Activated CD8-positive, alpha-beta memory T cell treated with anti-CD3 and anti-CD28 coated beads for 36 hours (primary cell): ENCODE measurements at regions not wholly inside any gene's neighbourhood (a gene's known extent, or its start where the extent isn't known, plus 50 kb on each side); places are given as distances from the start of the nearest gene placed in this dataset.

Source experiments
- CTCF ChIA-PET: fragments of 350-600 bp; sonication (Branson Sonifier 250); formaldehyde crosslinking; loops from one replicate; lab custom pipeline; 2021; ENCODE audit warnings: antibody characterized with exemption; lab: Charles Lee
- POLR2A ChIA-PET: fragments of 350-600 bp; sonication (Branson Sonifier 250); formaldehyde crosslinking; loops from one replicate; lab custom pipeline; 2021; ENCODE audit warnings: antibody characterized with exemption; lab: Charles Lee

GRCh38 chr5:120072068-120072761, 391.9 kb upstream of the PRR16 start:
- CTCF ChIA-PET = no interaction called here
- POLR2A ChIA-PET = no interaction called here

- CTCF ChIA-PET = no interaction called here
- POLR2A ChIA-PET = no interaction called here
Observed at GRCh38 chr5:120073722-120074121, 390.4 kb upstream of the PRR16 start.

- ChIA-PET CTCF (no interaction called here), POLR2A (no interaction called here)
Observed at GRCh38 chr5:120080781-120081180, 383.3 kb upstream of the PRR16 start.

- CTCF ChIA-PET = no interaction called here
- POLR2A ChIA-PET = no interaction called here
Observed at GRCh38 chr5:120082316-120083068, 381.6 kb upstream of the PRR16 start.

GRCh38 chr5:120083851-120084542, 380.1 kb upstream of the PRR16 start:
- CTCF ChIA-PET = no interaction called here
- POLR2A ChIA-PET = no interaction called here

- ChIA-PET POLR2A (no interaction called here), CTCF (no interaction called here)
Observed at GRCh38 chr5:120084543-120084870, 379.6 kb upstream of the PRR16 start.

GRCh38 chr5:120086081-120086480, 378.0 kb upstream of the PRR16 start:
- CTCF ChIA-PET = no interaction called here
- POLR2A ChIA-PET = no interaction called here

GRCh38 chr5:120088412-120088811, 375.7 kb upstream of the PRR16 start:
- POLR2A ChIA-PET = no interaction called here
- CTCF ChIA-PET = no interaction called here

GRCh38 chr5:120088836-120089235, 375.3 kb upstream of the PRR16 start:
- POLR2A ChIA-PET = interaction anchor here (0.6 kb wide), 1 partner anchor 1060 kb away, joined by 4 read pairs; no protein-coding TSS in a partner anchor
- CTCF ChIA-PET = no interaction called here

GRCh38 chr5:120091376-120091948, 372.6 kb upstream of the PRR16 start:
- POLR2A ChIA-PET = no interaction called here
- CTCF ChIA-PET = no interaction called here

- ChIA-PET POLR2A (no interaction called here), CTCF (no interaction called here)
Observed at GRCh38 chr5:120092649-120093048, 371.5 kb upstream of the PRR16 start.

- ChIA-PET CTCF (no interaction called here), POLR2A (no interaction called here)
Observed at GRCh38 chr5:120093178-120093577, 370.9 kb upstream of the PRR16 start.

GRCh38 chr5:120096413-120096812, 367.7 kb upstream of the PRR16 start:
- CTCF ChIA-PET = no interaction called here
- POLR2A ChIA-PET = no interaction called here

- ChIA-PET POLR2A (no interaction called here), CTCF (no interaction called here)
Observed at GRCh38 chr5:120098426-120098825, 365.7 kb upstream of the PRR16 start.

- POLR2A ChIA-PET = no interaction called here
Observed at GRCh38 chr5:120098902-120099535, 365.1 kb upstream of the PRR16 start.

GRCh38 chr5:120101771-120102170, 362.3 kb upstream of the PRR16 start:
- POLR2A ChIA-PET = no interaction called here
- CTCF ChIA-PET = no interaction called here

More at GRCh38 chr5:120098902-120099535, 365.1 kb upstream of the PRR16 start:
- CTCF ChIA-PET = no interaction called here

- CTCF ChIA-PET = no interaction called here
- POLR2A ChIA-PET = no interaction called here
Observed at GRCh38 chr5:120103495-120103894, 360.6 kb upstream of the PRR16 start.

- CTCF ChIA-PET = no interaction called here
- POLR2A ChIA-PET = no interaction called here
Observed at GRCh38 chr5:120106912-120107525, 357.1 kb upstream of the PRR16 start.

GRCh38 chr5:120108586-120109248, 355.4 kb upstream of the PRR16 start:
- CTCF ChIA-PET = no interaction called here
- POLR2A ChIA-PET = no interaction called here
